ENCODE measurements at regions not wholly inside any gene's neighbourhood (a gene's known extent, or its start where the extent isn't known, plus 50 kb on each side); places are given as distances from the start of the nearest gene placed in this dataset.

DNA sequence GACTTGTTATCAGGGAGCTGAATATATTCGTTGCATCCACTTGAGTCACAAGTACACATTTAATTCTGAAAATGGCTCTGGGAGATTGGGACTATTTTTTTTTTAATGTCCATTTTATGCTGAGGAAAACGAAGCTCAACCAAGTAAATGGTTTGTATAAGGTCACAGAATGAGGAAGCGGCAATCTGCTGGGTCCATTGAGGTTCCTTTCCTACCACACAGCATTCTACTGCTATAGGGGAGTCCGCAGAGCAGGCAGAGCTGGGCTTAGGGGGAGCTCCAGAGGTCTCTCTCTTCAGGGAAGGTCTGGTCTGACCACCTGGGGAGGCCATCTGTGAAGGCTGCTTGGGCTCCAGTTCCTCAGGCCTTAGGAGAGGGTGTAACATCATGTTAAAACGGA is 77.9 kb downstream of the MCFD2 start:
- TF ChIP-seq, protein P1, sequence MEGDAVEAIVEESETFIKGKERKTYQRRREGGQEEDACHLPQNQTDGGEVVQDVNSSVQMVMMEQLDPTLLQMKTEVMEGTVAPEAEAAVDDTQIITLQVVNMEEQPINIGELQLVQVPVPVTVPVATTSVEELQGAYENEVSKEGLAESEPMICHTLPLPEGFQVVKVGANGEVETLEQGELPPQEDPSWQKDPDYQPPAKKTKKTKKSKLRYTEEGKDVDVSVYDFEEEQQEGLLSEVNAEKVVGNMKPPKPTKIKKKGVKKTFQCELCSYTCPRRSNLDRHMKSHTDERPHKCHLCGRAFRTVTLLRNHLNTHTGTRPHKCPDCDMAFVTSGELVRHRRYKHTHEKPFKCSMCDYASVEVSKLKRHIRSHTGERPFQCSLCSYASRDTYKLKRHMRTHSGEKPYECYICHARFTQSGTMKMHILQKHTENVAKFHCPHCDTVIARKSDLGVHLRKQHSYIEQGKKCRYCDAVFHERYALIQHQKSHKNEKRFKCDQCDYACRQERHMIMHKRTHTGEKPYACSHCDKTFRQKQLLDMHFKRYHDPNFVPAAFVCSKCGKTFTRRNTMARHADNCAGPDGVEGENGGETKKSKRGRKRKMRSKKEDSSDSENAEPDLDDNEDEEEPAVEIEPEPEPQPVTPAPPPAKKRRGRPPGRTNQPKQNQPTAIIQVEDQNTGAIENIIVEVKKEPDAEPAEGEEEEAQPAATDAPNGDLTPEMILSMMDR (IDR thresholded peaks at IDR 0.05) = no peak
- TF ChIP-seq POLR2A (IDR thresholded peaks at IDR 0.05) = no peak
